Left colon (tissue), 2 donors: ENCODE measurements at regions not wholly inside any gene's neighbourhood (a gene's known extent, or its start where the extent isn't known, plus 50 kb on each side); places are given as distances from the start of the nearest gene placed in this dataset.
A peak's percentile ranks its signal among the peaks of the same experiment; 100 is the strongest.
"Not testable (repeated sequence)": the region's sequence is repeated elsewhere in the genome, so short reads cannot be mapped to it uniquely, and the experiment has no call there.

Source experiments
- ATAC-seq: fragments of 200-7000 bp; cut with Tn5 transposase; one replicate; pipeline ENCODE4 v1.9.1; 2020; ENCODE audit warnings: mild to moderate bottlenecking, moderate library complexity
- DNase-seq, 2 donors: peaks; one replicate each; pipeline ENCODE4 v3.0.0-alpha.2; 2020
- intact Hi-C, 2 donors: fragments of 100-400 bp; cut with DNase I in 1 of 2; cut with micrococcal nuclease in 1 of 2; formaldehyde crosslinking; loops; one replicate each; pipeline versions ENCODE4 v1.11.2 to v1.14.0; 2022; cut with DNase I, micrococcal nuclease
- donor health status: DM: no; HTN: no; CAD: no.
- donor health status: DM: yes; HTN: yes; CAD: no.

- ATAC-seq: no peak
- DNase-seq: no peak
Observed at GRCh38 chr6:12485837-12486236, 195.7 kb downstream of the EDN1 start.

GRCh38 chr6:12490351-12490903, 200.3 kb downstream of the EDN1 start:
- intact Hi-C loops: no loop called here
- ATAC-seq (no peak), DNase-seq (no peak)

More at GRCh38 chr6:12485837-12486236, 195.7 kb downstream of the EDN1 start:
- intact Hi-C loops: no loop called here

DNA sequence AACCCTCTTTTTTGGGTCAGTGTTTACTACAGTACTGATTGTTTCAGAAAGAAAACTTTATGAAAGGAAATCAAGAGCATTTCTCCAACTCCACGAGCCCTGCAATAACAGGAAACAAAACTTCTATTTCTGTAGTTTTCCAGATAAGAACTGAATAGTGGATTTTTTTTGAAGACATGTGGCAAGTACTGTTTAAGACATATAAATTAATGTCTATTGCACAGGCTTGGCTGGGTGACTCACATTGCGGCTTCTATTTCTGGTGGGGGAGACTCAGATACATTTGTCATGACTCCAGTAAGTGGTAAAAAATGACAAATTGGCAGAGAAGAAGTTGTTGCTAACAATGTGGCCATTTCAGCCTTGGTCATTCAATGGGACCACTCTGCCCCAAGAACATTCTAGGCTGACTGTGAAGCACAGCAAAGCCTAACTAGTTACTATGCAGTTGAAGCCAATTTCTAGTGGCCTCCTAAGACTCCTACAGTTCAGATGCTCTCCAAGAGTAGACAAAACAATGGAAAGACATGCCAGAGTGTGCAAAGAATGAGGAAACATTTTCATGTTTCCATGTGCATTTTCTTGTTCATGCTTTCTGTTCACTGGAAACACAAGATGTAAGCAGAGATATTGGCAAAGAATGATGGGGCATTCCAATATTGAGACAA, 200.9 kb downstream of the EDN1 start:
- no peak for ATAC-seq
- intact Hi-C loops: no loop called here
- no peak for DNase-seq

DNA sequence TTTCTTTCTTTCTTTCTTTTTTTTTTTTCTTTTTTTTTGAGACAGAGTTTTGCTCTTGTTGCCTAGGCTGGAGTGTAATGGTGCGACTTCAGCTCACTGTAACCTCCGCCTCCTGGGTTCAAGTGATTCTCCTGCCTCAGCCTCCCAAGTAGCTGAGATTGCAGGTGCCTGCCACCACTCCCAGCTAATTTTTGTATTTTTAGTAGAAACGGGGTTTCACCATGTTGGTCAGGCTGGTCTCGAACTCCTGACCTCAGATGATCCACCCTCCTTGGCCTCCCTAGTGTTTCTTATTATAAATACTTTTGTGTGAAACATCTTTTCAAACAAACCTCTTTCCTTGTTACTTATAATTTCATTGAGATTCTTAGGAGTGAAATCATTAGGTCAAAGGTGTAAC, 202.8 kb downstream of the EDN1 start:
- DNase-seq, ATAC-seq, intact Hi-C loops: not testable (repeated sequence)

GRCh38 chr6:12493446-12493845, 203.3 kb downstream of the EDN1 start:
- intact Hi-C loops: no loop called here
- ATAC-seq: no peak
- DNase-seq: no peak

DNA sequence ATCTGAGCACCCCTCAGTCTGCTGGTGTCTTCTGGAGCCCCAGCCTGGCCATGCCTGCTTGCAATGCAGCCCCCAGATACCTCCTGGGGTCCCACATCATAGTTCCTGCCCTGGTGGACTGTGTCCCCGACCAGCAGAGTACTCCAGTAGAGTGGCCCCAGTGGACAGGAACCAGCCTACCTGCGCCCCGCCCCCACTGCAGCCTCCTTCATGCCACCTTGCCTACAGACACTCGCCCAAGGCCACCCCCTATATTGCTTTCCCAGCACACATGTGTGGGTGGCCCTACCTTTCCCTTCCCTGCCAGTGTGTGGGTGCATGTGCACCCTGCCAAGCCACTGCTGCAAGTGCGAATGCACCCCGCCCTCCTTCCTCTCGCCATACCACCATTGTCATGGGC, 204.0 kb downstream of the EDN1 start:
- DNase-seq: no peak
- intact Hi-C loops: no loop called here
- ATAC-seq: no peak

GRCh38 chr6:12501990-12502389, 211.8 kb downstream of the EDN1 start:
- no peak for DNase-seq
- ATAC-seq: no peak
- intact Hi-C loops: no loop called here

DNA sequence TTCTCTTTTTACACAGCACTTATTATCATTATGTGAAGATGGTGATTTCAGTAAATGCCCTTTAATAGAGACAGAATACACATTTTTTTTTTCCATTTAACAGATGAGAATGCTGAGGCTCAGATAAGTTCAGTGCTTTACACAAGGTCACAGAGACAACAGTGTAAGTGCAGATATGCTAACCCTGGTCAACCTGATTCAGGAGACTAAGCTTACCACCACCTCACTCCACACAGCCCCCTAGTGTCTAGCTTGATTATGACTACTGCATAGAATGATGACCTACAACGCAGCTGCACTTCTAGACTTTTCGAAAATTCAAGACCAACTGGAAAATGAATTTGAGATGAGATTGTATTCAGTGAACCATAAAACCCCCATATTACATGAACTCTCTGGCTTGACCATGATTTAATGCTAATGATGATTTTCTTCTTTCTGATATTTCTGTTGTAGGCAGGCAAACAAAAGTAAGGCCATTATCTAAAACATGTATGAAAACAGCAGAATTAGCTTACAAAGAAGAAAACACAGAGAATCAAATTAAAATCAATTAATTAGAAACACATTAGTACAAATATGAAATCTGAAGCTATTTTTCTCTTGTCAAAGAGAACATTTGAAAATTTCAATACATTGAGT, 212.1 kb upstream of the PHACTR1 start:
- intact Hi-C loops: no loop called here
- DNase-seq (no peak), ATAC-seq (peak; percentile 93)

DNA sequence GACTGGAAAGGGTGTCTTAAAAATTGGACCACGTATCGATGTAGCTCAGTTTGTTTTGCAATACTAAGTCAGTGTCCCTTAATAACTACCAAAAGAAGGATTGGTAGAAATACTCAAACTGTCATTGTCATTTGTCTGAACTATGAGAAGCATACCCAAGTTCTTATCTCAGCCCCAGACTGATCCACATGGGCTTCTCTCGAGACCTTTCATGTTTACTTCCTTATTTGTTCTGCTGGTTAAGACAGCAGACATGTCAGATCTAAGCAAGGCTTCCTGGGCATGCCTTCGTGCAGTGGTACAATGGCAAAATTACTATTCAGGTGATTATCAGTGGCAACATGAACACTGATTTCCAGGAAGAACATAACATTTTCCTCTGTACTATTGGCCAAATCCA, 211.1 kb upstream of the PHACTR1 start:
- intact Hi-C loops: no loop called here
- no peak for DNase-seq
- no peak for ATAC-seq

DNA sequence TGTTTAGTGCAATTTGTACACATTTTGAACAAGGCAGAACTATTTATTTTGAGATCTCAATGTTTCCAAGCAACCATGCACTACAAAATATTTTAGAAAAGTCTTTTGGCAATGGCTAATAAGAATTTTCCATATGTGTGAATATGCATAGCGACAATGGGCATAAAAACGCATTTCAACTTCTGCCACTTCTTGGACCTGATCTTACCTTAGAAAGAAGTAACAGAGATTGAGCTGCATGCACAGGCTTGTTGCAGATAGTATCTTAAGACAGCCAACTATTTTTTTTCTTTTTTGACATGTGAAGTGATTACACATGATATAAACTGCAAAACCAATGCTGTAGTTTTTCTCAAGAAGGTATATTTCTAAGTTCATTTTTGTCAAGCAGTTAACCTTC, 210.4 kb upstream of the PHACTR1 start:
- ATAC-seq (no peak), DNase-seq (no peak)
- intact Hi-C loops: no loop called here

GRCh38 chr6:12507636-12508035, 208.9 kb upstream of the PHACTR1 start:
- ATAC-seq (no peak), DNase-seq (no peak)
- intact Hi-C loops: no loop called here

GRCh38 chr6:12508553-12508952, 208.0 kb upstream of the PHACTR1 start:
- no peak for DNase-seq
- intact Hi-C loops: no loop called here
- no peak for ATAC-seq

- DNase-seq: no peak
- intact Hi-C loops: no loop called here
- no peak for ATAC-seq
Observed at GRCh38 chr6:12509060-12509459, 207.5 kb upstream of the PHACTR1 start.

DNA sequence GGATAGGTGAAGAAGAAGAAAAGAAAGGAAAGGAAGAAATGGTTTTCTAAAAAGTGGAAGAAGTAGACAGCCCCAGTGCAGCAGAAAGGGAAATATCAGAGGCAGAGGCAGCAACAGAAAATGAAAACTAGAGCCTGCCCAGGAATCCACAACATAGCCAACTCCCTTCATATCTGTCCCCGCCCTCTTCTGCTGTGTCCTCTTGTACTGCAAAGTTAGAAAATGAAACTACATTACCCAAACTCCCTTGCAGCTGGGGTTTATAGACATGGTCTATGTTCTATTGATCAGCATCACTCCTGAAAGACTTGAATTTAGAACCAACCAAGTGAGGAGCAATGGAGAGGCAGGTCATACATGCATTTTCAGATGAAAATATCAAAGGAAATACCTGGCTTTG, 200.5 kb upstream of the PHACTR1 start:
- intact Hi-C loops: no loop called here
- DNase-seq (peak; percentile 30 to 55), ATAC-seq (peak; percentile 98)

DNA sequence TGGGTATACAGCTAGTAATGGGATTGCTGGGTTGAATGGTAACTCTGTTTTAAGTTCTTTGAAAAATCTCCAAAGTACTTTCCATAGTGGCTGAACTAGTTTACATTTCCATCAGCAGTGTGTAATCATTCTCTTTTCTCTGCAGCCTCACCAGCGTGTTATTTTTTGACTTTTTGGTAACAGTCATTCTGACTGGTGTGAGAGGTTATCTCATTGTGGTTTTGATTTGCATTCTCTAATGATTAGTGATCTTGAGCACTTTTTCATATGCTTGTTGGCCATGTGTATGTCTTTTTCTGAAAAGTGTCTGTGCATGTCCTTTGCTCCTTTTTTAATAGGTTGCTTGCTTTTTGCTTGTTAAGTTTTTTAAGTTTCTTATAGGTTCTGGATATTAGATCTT, 194.2 kb upstream of the PHACTR1 start:
- DNase-seq (no peak), ATAC-seq (no peak)
- intact Hi-C loops: no loop called here

DNA sequence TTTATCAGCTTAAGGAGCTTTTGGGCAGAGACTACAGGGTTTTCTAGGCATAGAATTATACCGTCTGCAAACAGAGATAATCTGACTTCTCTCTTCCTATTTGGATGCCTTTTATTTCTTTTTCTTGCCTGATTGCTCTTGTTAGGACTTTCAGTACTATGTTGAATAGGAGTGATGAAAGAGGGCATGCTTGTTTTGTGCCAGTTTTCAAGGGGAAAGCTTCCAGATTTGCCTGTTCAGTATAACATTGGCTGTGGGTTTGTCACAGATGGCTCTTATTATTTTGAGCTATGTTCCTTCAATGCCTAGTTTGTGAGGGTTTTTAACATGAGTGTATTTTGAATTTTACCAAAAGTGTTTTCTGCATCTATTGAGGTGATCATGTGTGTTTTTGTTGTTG, 192.8 kb upstream of the PHACTR1 start:
- ATAC-seq (no peak), DNase-seq (no peak)
- intact Hi-C loops: no loop called here

GRCh38 chr6:12525276-12525675, 191.3 kb upstream of the PHACTR1 start:
- ATAC-seq (no peak), DNase-seq (no peak)
- intact Hi-C loops: no loop called here

DNA sequence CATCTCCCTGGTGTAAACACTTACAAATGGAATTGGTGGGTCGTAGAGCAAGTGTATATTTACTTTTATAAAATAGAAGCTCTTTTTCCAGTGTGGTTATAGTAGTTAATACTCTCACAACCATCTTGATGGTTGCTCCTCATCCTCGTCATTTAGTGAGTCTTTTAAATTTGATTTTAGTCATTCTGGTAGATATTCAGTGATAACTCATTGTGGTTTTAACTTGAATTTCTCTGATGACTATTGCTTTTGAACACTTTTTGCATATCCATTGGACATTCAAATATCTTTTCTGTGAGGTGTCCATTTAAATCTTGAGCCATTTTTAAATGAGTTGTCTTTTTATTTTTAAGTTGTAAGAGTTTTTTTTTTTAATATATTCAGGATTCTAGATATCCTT, 189.2 kb upstream of the PHACTR1 start:
- DNase-seq (no peak), ATAC-seq (no peak)
- intact Hi-C loops: no loop called here

GRCh38 chr6:12528136-12528535, 188.4 kb upstream of the PHACTR1 start:
- ATAC-seq: peak; percentile 14
- DNase-seq: no peak
- intact Hi-C loops: no loop called here

DNA sequence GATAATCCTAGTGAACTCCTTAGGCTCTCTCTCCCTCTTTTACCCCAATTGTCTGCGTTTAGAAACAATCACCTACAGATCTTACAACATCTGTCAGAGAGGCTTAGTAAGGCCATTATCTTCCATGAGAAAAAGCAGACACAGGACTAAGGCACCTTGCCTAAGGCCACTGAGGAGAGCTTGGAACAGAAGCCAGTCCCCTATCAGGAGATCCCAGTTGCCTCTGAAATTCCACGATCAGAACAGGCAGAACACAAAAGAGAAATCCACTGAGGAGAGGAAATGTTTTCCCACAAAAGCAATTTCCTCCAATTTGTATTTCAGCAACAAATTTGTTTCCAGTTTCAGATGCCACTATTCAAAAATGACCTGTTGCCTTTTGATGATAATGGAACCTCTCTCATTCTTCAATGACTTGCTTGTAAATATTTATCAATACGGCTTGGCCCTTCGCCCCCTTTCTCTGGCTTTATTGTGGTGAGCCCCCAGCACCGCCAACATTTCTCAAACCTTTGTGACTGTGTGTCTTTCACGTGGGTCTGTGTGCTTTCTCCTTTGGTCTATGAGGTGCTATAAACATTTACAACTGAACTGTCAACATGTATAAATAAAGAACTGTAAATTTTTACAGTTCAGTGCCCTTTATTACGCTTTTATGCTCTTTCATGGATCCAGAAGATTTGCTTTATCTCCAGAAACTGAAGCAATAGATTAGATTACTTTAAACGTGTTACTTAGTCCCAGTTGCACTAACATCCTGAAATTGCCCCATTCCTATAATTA, 187.8 kb upstream of the PHACTR1 start:
- intact Hi-C loops: no loop called here
- ATAC-seq (peak; percentile 96), DNase-seq (peak; percentile 30 to 37)
